ENCODE measurements at regions not wholly inside any gene's neighbourhood (a gene's known extent, or its start where the extent isn't known, plus 50 kb on each side); places are given as distances from the start of the nearest gene placed in this dataset.

GRCh38 chr2:240291337-240292034, 144.0 kb upstream of the GPC1 start:
- no TSS peak for BruUV-seq (replicated peaks)
- H3K4me3 ChIP-seq (ENCODE audit: low read depth, low read length, poor library complexity, severe bottlenecking) = no peak overlapping the region
- ChIA-PET POLR2A (ENCODE audit: low non-redundant PET) (no interaction called here), CTCF (no interaction called here)
- H3K9me3 ChIP-seq (ENCODE audit: low read depth, low read length, poor library complexity, severe bottlenecking) = no peaks in the 10 kb centered on the region
- intact Hi-C loops (cut with micrococcal nuclease; ENCODE audit: unreplicated experiment) = no loop called here
- DNase-seq (ENCODE audit: low spot score) = no peak
- TF ChIP-seq EZH2 (IDR thresholded peaks at IDR 0.05; ENCODE audit: borderline replicate concordance, low read depth, low read length, poor library complexity, severe bottlenecking) = no peak
- no peak for TF ChIP-seq CTCF (conservative IDR thresholded peaks at IDR 0.05; ENCODE audit: low read depth, low read length)
- H3K36me3 ChIP-seq (ENCODE audit: insufficient read depth, low read length, poor library complexity, severe bottlenecking) = no peaks in the 10 kb centered on the region
- H3K27ac ChIP-seq (ENCODE audit: low read depth, low read length, poor library complexity, severe bottlenecking) = no peak overlapping the region
- peaks cover 3% of the 10 kb centered on the region for H3K4me1 ChIP-seq (ENCODE audit: insufficient read depth, low read length, poor library complexity, severe bottlenecking)
- no peaks in the 10 kb centered on the region for H3K27me3 ChIP-seq (replicated peaks; ENCODE audit: insufficient read depth, low read depth, low read length, poor library complexity)

GRCh38 chr2:240292035-240292574, 143.4 kb upstream of the GPC1 start:
- H3K36me3 ChIP-seq (ENCODE audit: insufficient read depth, low read length, poor library complexity, severe bottlenecking) = no peaks in the 10 kb centered on the region
- intact Hi-C loops (cut with micrococcal nuclease; ENCODE audit: unreplicated experiment) = no loop called here
- no TSS peak for BruUV-seq (replicated peaks)
- TF ChIP-seq EZH2 (IDR thresholded peaks at IDR 0.05; ENCODE audit: borderline replicate concordance, low read depth, low read length, poor library complexity, severe bottlenecking) = no peak
- TF ChIP-seq CTCF (conservative IDR thresholded peaks at IDR 0.05; ENCODE audit: low read depth, low read length) = no peak
- no peak overlapping the region for H3K4me3 ChIP-seq (ENCODE audit: low read depth, low read length, poor library complexity, severe bottlenecking)
- H3K27me3 ChIP-seq (replicated peaks; ENCODE audit: insufficient read depth, low read depth, low read length, poor library complexity) = no peaks in the 10 kb centered on the region
- no peak overlapping the region for H3K27ac ChIP-seq (ENCODE audit: low read depth, low read length, poor library complexity, severe bottlenecking)
- peaks cover 8% of the 10 kb centered on the region for H3K4me1 ChIP-seq (ENCODE audit: insufficient read depth, low read length, poor library complexity, severe bottlenecking)
- ChIA-PET CTCF (no interaction called here), POLR2A (ENCODE audit: low non-redundant PET) (no interaction called here)
- no peak for DNase-seq (ENCODE audit: low spot score)
- H3K9me3 ChIP-seq (ENCODE audit: low read depth, low read length, poor library complexity, severe bottlenecking) = no peaks in the 10 kb centered on the region

GRCh38 chr2:240292619-240293525, 142.6 kb upstream of the GPC1 start:
- ChIA-PET POLR2A (ENCODE audit: low non-redundant PET) (no interaction called here), CTCF (no interaction called here)
- BruUV-seq (replicated peaks) = no TSS peak
- Histone ChIP-seq H3K4me3 (ENCODE audit: low read depth, low read length, poor library complexity, severe bottlenecking) (no peak overlapping the region), H3K36me3 (ENCODE audit: insufficient read depth, low read length, poor library complexity, severe bottlenecking) (no peaks in the 10 kb centered on the region), H3K27ac (ENCODE audit: low read depth, low read length, poor library complexity, severe bottlenecking) (no peak overlapping the region), H3K9me3 (ENCODE audit: low read depth, low read length, poor library complexity, severe bottlenecking) (no peaks in the 10 kb centered on the region), H3K4me1 (ENCODE audit: insufficient read depth, low read length, poor library complexity, severe bottlenecking) (peaks cover 8% of the 10 kb centered on the region), H3K27me3 (replicated peaks; ENCODE audit: insufficient read depth, low read depth, low read length, poor library complexity) (no peaks in the 10 kb centered on the region)
- DNase-seq (ENCODE audit: low spot score) = no peak
- intact Hi-C loops (cut with micrococcal nuclease; ENCODE audit: unreplicated experiment) = no loop called here
- no peak for TF ChIP-seq EZH2 (IDR thresholded peaks at IDR 0.05; ENCODE audit: borderline replicate concordance, low read depth, low read length, poor library complexity, severe bottlenecking)
- no peak for TF ChIP-seq CTCF (conservative IDR thresholded peaks at IDR 0.05; ENCODE audit: low read depth, low read length)

All from A673 (cell line).